Forelimb muscle (tissue), 1 donor: ENCODE measurements at regions not wholly inside any gene's neighbourhood (a gene's known extent, or its start where the extent isn't known, plus 50 kb on each side); places are given as distances from the start of the nearest gene placed in this dataset.

Source experiments
- DNase-seq: peaks from one replicate; pipeline ENCODE4 v3.0.0-alpha.2; 2013; ENCODE audit warnings: low read depth

DNA sequence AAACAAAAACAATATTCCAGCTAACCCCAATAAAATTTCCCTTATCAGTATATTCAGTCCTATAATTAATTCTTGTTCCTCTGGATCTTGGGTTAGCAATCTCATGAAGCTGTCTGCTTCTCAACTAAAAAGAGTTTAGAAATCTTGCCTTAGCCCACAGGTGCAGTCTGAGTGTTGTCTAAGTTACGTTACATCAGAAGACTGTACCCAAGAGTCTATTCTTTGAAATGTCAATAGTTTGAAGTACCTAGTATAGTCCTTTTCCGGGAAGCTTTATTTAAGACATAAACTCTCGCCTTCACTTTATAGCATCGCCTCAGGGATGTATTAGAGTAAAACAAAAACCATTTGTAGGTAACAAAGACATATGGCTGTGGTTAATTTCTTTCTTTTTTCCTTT lies 465.1 kb downstream of the FUT8 start:
- no peak for DNase-seq

DNA sequence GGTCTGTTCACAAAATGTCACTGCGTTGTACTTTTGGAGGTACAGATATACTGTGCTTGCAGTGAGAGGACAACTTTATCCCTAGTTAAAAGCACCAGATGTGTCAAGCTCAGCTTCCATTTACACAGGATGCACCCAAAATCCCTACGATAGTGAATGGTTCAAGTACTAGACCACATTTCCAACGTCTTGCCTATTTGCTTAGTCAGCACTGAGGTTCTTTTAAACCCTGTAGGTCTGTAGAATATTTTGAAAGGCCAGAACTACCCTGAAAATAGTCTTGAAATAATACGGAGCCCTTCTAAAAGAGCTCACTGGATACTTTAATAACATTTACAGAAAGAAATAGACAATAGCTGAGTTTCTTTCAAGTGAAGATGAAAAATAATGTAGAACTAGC lies 466.1 kb downstream of the FUT8 start:
- no peak for DNase-seq

DNA sequence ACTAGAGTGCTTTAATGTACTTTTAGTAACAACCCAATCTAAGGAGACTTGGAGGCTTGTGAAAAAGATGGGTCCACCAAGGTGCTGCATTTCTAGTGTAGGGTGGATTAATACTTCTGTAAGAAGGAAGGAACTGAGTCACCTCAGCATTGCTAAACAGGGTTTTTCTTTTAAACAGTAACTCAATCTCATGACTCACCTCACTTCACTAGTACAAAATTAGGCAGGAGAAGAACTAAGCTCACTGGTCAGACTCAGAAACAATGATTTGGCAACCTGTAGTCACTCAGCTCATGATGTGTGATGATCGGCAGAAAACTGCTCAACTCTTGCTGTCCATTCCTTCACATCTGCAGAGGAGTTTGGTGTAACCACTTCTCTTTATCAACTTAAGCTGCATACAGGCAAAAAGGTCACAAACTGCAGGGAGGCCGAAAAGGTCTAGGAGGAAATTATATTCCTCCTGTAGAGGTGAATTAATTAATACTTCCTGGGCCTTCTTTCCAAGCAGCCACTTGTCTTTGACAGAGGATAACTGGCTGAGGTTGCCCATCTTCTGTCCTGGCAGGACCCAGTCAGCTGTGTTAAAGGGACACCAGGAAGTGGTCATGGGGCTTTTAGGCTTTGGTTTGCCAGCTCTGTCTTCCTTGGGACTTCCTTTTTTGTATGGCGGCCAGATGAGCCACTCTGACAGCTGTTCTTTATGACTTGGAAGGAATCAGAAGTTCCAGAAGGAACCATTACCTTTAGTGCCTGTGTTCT lies 466.9 kb downstream of the FUT8 start:
- DNase-seq: no peak

DNA sequence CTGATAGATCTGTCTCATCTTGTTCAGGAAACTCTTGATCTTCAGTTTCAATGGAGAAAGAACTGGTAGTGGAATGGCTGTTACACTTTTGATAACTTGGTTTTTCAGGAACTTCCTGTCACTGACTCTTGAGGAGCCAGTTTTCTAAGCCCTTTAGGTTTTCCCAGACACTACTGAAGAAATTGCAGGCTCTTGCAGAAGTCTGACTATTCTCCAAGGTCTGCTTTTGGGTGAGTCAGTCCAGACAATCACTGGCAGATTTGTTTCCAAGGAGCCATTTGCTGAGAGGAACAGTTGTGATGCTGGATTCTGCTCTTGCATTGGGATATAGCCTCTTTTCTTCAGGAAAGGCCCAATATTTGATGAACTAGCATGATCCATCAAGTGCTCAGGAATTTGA lies 468.0 kb downstream of the FUT8 start:
- no peak for DNase-seq

DNA sequence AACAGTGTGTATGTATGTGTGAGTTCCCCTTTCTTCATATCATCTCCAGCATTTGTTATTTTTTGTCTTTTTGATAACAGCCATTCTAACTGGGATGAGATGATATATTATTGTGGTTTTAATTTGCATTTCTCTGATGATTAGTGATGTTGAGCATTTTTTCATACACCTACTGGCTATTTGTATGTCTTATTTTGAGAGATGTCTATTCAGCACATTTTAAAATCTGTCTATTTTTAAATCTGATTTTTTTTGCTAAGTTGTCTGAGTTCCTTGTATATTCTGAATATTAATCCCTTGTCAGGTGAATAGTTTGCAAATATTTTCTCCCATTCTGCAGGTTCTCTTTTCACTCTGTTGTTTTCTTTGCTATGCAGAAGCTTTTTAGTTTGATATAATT lies 469.1 kb downstream of the FUT8 start:
- DNase-seq: no peak

DNA sequence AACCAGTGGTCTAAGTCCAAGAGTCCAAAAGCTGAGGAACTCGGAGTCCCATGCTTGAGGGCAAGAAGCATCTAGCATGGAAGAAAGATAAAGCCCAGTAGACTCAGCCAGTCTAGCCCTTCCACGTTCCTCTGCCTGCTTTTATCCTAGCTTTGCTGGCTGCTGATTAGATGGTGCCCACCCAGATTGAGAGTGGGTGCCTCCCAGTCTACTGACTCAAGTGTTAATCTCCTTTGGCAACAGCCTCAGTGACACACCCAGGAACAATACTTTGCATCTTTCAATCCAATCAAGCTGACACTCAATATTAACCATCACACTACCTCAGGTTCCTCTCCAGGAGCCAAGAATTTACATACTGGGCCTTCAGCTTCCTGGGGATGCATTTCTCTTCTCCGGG lies 476.1 kb downstream of the FUT8 start:
- DNase-seq: no peak

DNA sequence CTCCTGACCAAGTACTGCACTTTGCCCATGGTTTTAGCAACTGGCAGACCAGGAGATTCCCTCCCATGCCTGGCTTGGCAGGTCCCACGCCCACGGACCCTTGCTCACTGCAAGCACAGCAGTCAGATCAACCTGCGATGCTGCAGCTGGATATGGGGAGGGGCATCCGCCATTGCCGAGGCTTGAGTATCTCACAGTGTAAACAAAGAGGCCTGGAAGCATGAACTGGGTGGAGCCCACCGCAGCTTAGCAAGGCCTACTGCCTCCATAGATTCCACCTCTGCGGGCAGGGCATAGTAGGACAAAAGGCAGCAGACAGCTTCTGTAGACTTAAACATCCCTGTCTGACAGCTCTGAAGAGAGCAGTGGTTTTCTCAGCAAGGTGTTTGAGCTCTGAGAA lies 479.8 kb downstream of the FUT8 start:
- no peak for DNase-seq

DNA sequence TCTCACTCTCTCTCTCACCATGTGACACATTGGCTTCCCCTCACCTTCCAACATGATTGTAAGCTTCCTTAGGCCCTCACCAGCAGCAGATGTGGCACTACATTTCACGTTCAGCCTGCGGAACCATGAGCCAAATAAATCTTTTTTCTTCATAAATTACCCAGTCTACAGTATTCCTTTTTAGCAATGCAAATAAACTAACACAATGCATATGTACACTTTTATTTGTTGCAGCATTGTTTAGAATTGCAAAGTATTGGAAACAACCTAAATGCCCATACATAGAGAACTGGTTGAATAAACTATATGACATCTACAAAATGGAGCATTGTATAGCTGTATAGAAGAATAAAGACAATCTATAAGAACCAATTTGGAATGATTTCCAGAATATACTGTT lies 487.6 kb downstream of the FUT8 start:
- no peak for DNase-seq

DNA sequence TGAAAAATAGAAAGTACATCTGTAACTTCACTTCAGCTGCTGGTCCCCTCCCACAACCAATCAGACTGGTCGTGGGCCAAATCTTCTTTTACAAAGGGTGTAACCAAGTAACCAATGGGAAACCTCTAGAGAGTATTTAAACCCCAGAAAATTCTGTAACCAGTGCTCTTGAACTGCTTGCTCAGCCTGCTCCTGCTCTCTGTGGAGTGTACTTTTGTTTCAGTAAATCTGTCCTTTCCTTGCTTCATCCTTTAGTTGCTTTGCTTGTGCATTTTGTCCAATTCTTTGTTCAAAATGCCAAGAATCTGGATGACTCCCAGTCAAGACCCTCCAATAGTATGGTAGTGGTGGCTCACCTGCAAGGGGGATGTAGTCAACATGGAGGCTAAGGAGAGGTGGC lies 489.1 kb downstream of the FUT8 start:
- DNase-seq: no peak

DNA sequence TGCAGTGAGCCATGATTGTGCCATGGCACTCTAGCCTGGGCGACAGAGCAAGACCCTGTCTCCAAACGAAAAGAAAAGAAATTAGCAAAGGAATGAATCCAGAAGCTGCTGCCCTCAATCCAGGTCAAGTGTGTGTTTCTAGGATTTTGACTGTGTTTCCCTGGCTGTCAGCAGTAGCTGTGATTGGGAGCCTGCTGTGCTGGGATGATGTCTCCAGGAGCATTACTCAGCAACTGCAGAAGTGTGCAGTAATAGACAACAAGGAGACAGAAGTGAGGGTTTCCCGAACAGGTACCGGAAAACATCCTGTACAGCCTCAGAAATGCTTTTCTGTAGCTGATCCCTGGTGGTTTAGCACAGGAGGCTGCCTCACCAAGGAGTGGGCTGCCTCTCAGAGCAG lies 492.5 kb downstream of the FUT8 start:
- no peak for DNase-seq

DNA sequence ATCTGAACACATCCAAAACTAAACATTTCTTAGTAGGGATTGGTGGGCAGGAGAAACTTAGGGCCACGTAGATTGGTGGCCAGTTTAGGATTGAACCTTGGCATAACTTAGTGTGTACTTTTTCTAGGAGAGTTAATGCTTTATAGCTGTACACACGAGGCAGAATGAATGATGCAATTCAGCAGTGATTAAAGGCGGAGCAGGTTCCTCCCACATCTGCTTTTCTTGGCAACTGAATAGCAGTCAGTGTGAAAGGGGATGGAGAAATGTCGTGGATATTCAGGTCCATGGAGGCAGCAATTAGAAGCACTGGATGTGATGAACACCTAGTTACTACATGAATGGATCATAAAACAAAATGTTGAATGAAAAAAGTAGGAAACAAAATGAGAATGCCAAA lies 493.8 kb downstream of the FUT8 start:
- DNase-seq: no peak

DNA sequence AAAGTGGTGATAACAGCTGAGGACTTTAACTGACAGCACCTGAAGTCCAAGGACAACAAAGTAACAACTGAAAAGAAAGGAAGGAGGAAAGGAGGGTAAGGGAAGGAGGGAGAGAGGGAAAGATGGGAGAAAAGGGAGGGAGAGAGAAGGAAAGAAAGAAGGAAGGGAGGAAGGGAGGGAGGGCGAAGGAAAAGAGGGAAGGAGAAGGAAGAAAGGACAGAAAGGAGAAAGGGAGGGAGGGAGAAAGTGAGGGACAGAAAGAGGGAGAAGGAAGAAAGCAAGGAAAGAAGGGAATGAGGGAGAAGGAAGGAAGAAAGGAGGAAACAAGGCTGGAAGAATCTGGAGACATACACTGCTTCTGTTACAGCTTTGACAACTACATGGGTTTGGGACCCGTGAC lies 494.4 kb downstream of the FUT8 start:
- DNase-seq: no peak

DNA sequence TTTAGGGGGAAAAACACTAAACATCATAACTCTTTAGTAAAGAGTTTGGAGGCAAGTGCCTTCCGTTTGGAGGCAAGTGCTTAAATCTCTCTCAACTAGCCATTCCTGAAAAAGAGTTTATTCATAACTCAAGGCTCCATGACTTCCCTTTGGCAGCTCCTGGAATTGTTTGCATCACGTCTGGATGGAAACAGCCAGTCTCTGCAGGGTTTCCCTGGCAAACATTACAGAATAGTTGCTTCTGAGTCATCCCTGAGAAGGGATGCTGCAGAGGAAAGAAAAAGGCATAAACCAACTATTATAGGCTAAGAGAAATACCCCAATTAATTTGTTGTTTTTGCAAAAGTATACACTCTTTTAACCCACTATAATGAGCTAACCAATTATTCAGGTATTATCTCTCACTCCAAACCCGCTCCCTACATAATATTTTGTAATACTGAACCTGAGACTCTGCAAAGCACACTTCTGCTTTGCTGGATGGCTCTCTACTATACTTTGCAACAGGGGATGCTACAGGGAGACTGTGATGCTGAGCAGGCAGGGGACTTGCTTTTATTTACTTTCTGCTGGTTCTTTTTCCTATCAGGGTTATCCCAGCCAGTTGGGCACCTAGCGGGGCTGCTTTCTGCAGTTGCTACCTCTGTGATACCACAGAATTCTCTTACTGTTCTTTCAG lies 497.7 kb downstream of the FUT8 start:
- peak; percentile 5 for DNase-seq

DNA sequence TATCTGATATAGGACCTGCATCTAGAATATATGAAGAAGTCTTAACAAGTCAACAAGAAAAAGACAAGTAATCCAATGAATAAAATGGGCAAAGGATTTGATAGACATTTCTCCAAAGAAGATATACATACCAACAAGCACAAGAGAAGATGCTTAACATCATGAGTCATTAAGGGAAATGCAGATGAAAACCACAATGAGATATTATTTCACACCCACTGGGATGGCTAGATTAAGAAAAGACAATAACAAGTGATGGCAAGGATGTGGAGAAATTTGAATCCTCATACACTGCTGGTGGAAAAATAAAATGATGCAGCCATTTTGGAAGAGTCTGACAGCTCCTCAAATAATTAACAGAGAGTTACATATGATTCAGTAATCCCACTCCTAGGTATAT lies 502.6 kb downstream of the FUT8 start:
- no peak for DNase-seq

DNA sequence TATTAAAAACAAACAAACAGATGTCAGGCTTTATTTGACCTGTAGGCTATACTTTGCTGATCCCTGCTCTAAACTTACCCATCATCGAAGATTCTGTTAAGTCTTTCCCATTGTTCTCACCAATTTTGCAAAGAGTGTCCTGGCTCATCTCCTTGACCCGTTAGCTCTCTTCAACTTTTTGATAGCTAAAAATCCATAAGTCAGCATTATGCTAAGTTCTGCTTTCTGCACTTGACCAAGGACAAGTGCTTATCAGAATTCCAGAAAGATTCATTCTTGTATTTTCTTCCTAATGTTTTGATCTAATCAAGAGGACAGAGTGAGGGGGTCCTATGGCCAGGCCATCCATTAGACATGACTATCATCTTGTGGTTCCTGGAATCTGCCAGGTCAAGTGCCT lies 503.5 kb downstream of the FUT8 start:
- no peak for DNase-seq

DNA sequence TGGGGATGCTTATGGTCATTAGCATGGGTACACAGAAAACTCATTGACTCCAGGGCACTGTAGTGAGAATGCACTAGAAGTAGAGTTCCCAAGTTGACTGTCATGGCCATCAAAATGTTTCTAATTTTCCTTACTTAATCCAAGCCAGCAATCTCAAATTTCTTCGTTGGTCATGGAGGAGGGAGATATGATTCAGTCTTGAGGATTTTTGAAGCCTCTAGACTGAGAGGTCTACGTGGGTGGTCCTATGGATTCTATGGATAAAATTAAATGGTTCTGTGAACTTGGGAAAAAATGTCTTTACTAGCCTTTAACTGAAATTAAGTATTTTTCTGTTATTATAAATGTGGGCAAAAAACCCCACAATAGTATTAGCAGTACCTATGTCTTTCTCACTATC lies 508.5 kb downstream of the FUT8 start:
- no peak for DNase-seq

DNA sequence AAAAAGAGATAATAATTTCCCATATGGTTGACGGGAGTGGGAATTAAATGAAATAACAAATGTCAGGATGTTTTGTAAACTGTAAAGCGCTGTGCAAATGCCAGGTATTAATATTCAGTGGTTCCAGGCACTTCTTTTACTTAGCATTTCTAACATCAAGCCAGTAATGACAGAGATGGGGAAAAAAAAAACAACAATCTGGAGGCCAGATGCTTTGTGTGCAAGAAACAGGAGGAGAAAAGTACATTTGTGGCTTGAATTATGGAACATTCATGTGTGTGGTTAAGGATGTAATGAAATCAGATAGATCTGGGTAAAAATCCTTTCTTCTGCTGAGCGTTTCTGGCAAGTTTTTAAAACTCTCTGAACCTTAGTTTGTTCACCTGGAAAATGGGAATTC lies 509.6 kb downstream of the FUT8 start:
- DNase-seq: no peak

DNA sequence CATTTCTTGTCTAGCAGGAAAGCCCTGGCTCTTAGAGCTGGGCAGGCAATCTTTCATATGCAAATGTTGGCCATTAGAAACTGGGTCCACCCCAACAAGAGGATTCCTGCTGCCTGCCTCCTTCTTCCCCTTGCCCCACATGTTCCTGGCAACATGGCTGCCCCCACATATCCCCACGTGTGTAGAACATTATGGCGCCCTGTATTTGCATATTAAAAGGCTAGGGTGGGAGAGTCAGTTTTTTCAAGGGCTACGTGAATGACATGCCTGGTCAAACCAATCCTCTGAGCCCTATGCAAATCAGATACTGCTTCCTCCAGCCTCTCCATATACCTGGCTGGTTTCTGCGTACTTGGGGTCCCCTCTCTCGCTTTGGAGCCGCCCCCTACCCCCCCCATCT lies 514.0 kb downstream of the FUT8 start:
- no peak for DNase-seq

DNA sequence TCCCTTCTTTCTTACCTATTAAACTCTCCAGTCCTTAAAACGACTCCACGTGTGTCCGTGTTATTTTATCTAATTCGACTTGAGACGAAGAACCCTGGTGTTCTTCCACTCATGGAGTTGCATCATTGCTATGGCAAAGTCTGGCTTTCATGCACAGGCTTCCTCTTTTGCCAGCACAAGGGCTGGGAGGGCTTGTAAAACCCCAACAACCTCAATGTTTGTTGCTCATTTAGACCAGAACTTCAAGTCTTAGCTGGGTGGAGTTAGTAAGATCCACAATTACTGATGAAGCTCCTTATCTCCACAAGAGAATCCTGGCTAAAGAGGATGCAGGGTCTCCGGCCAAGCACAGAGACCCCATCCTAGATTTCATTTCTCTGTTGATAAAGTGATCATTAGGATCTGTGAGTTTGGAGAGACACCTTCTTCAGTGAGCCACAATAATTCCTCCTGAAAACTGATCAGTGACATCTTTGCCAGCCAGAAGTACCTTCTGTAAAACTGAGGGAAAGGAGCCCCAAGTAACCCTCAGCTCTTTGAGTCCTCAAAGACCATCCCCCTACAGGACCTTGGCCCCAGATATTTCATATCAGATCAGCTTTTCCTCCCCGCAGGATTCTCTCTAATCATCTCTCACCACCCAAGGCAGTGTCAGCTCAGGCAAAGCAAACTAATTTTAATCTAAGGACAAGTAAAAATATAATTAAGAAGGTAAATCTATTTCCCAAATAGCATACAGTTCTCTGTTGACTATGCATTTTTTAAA lies 514.6 kb downstream of the FUT8 start:
- no peak for DNase-seq

DNA sequence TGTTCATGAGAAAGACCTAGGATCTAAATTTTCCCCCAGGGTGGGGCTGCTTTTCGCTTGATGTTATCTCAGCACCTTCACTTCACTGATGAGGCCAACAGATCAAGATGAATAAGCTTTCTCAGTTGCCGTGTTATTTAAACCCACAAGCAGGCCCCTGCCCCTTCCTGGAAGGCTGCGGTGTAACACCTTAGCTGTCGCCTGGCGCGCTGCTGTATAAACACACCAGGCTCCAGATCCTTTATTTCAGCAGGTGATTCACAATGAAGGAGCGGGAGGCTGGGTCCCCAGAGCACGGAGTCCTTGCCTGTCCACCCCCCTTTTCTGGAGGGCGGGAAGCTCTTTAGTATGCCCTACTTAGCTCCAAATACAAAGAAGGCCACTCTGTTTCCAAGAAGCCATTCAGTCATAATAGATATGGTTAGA lies 515.4 kb downstream of the FUT8 start:
- DNase-seq: no peak

DNA sequence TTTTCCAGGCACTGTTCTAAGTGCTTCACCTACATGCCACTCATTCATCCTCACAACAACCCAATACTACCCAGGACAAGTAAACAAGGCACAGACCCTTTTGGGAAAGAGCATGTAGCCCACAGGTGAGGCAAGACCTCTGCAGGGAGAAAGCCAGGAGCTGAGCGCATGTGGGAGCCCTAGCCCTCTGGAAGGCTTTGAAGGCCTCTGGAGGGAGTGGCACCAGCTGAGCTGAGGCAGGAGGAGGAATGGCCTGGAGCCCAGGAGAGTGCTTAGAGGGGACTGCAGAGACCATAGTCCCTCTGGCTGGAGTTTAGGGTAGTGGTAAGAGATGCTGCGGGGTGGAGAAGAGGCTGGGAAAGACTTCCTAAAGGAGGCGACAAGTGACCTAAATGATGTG lies 516.5 kb downstream of the FUT8 start:
- no peak for DNase-seq

DNA sequence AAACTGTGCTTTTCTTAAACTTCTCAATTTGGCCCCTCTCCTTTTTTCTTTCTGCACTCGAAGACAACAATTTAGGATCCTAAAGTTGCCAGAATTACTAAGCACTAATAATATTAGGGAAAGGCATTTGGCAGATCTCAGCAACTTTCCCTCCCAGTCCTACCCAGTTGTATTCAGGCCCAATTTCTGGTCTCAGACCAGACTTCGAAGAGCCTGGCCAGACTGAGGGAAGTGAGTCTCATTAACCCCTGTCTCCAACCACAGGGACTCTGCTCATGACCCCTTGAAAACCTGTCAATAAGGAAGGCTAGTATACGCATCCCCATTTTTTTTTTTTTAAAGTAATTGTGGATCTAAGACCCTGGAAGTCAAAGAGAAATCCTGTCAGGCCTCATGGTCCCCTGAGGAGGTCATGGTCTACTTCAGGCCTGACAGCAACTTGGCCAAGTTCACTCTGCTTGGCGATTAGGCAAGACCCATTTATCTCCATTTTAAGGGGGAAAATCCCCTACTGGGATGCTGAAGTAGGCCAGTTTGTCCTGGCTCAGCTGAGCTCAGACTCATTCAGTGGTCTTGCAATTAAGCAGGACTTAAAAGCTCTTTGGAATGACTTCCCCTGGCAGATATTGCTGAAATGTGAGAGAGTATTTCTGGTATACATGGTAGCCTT lies 521.0 kb downstream of the FUT8 start:
- no peak for DNase-seq

DNA sequence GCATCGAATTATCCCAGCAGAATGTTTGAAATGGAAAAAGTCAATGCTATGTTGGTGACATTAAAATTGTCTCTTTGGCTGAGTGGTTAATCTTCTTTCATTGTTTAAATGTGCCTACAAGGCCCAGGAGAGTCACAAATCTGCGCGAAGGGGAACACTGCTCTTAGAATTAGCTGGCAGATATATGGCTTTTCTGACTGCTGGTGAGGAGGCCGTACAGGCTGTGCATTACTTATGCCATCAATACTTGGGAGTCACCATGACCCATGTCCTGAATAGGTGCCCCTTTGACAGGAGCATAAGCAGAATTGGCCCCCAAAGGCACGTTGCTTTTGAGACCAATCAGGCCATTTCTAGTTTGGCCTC lies 521.5 kb downstream of the FUT8 start:
- no peak for DNase-seq
